ENCODE measurements at regions not wholly inside any gene's neighbourhood (a gene's known extent, or its start where the extent isn't known, plus 50 kb on each side); places are given as distances from the start of the nearest gene placed in this dataset.

DNA sequence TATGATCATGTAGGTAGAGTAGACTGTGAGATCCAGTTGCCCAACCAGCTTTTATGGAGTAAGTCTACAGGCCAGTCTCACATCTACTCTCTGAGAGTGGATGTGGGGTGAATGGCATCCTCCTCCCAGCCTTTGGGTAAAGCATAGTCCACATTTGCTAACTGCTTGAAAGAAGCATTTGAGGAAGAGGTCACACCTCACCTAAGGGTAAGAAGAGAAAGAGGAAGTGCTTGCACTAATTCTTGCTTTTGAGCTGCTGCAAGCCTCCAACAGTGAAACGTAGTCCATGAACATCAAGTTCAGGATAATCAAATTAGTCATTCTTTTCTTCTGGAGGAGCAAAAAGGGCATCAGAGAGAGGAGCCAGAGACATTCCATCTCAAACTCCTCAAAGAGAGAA lies 93.9 kb upstream of the AGR3 start:
- 75% methylated on average over 1 of the region's 1 CpG for WGBS (ENCODE audit: low lambda C conversion rate)
- ChIA-PET CTCF (ENCODE audit: low intra/inter-chr PET ratio, low total read pairs) (no interaction called here), POLR2A (no interaction called here)
- Histone ChIP-seq H3K9me3 (ENCODE audit: low read length) (no peaks in the 10 kb centered on the region), H2AFZ (ENCODE audit: low read length) (no peak overlapping the region), H3K4me2 (ENCODE audit: low read depth, low read length) (no peak overlapping the region), H3K9ac (ENCODE audit: insufficient read depth, low read depth, low read length) (no peak overlapping the region), H3K36me3 (replicated peaks in 1 of 2; ENCODE audit: control insufficient read depth in 1 of 2, insufficient read depth in 2 of 2, low read length in 2 of 2) (no peaks in the 10 kb centered on the region), H4K20me1 (ENCODE audit: insufficient read depth, low read length) (no peaks in the 10 kb centered on the region), H3K4me3 (replicated peaks in 1 of 3; ENCODE audit: insufficient read depth in 1 of 3, low read depth in 2 of 3, low read length in 3 of 3) (no peak overlapping the region), H3K27ac (ENCODE audit: extremely low read length, insufficient read depth, low read length) (no peak overlapping the region), H3K79me2 (ENCODE audit: insufficient read depth, low read length) (no peaks in the 10 kb centered on the region), H3K4me1 (ENCODE audit: insufficient read depth, low read length) (peaks cover 20% of the 10 kb centered on the region), H3K27me3 (ENCODE audit: control insufficient read depth in 1 of 2, insufficient read depth in 2 of 2, low read length in 2 of 2) (no peaks in the 10 kb centered on the region; a peak in 1 of 5 replicates)
- FAIRE-seq (no peak), DNase-seq (ENCODE audit: low spot score) (no peak), ATAC-seq (no peak)
- intact Hi-C loops (cut with micrococcal nuclease; ENCODE audit: unreplicated experiment), result no loop called here
- in situ Hi-C loops (cut with HindIII; ENCODE audit: extremely low pct_ligation_motif_present, low pct_unique_long_range_greater_than_20kb), result no loop called here
- BruUV-seq (replicated peaks), result no TSS peak
- TF ChIP-seq ZNF747 (CRISPR knock-in tag; IDR thresholded peaks at IDR 0.05; ENCODE audit: borderline replicate concordance) (no peak), ZNF792 (CRISPR knock-in tag; IDR thresholded peaks at IDR 0.05) (no peak), POLR2G (IDR thresholded peaks at IDR 0.05; ENCODE audit: low read depth, low read length) (no peak), THAP9 (CRISPR knock-in tag; IDR thresholded peaks at IDR 0.05; ENCODE audit: borderline replicate concordance) (no peak), TCF12 (IDR thresholded peaks at IDR 0.05) (no peak), TCF12 (CRISPR knock-in tag; IDR thresholded peaks at IDR 0.05) (no peak), ZSCAN31 (CRISPR knock-in tag; IDR thresholded peaks at IDR 0.05; ENCODE audit: low read depth) (no peak), ATAD3A (CRISPR knock-in tag; IDR thresholded peaks at IDR 0.05) (no peak), ZNF777 (CRISPR knock-in tag; IDR thresholded peaks at IDR 0.05) (no peak), IKZF4 (CRISPR knock-in tag; IDR thresholded peaks at IDR 0.05; ENCODE audit: borderline replicate concordance, low read depth, not compliant biosample characterization) (no peak)
- TF ChIP-seq, protein P1, sequence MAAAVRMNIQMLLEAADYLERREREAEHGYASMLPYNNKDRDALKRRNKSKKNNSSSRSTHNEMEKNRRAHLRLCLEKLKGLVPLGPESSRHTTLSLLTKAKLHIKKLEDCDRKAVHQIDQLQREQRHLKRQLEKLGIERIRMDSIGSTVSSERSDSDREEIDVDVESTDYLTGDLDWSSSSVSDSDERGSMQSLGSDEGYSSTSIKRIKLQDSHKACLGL (CRISPR knock-in tag; IDR thresholded peaks at IDR 0.05), result no peak
- TF ChIP-seq, protein P2, sequence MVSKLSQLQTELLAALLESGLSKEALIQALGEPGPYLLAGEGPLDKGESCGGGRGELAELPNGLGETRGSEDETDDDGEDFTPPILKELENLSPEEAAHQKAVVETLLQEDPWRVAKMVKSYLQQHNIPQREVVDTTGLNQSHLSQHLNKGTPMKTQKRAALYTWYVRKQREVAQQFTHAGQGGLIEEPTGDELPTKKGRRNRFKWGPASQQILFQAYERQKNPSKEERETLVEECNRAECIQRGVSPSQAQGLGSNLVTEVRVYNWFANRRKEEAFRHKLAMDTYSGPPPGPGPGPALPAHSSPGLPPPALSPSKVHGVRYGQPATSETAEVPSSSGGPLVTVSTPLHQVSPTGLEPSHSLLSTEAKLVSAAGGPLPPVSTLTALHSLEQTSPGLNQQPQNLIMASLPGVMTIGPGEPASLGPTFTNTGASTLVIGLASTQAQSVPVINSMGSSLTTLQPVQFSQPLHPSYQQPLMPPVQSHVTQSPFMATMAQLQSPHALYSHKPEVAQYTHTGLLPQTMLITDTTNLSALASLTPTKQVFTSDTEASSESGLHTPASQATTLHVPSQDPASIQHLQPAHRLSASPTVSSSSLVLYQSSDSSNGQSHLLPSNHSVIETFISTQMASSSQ (IDR thresholded peaks at IDR 0.05; ENCODE audit: low read depth), result no peak
- TF ChIP-seq, protein P2 (CRISPR knock-in tag; IDR thresholded peaks at IDR 0.05; ENCODE audit: borderline replicate concordance), result no peak

Measured in HepG2 (cell line).